OCI-LY7 (cell line): ENCODE measurements at regions not wholly inside any gene's neighbourhood (a gene's known extent, or its start where the extent isn't known, plus 50 kb on each side); places are given as distances from the start of the nearest gene placed in this dataset.

Experiments used
- CTCF ChIP-seq: fragments of 200-600 bp; sonication (generic); conservative IDR thresholded peaks from 2 replicates; pipeline ENCODE4 v1.5.1; 2014; ENCODE audit warnings: mild to moderate bottlenecking, antibody characterized with exemption, low read length, moderate library complexity, mixed read lengths
- EZH2phosphoT487 ChIP-seq: fragments of 200-600 bp; sonication (generic); IDR thresholded peaks from 2 replicates; pipeline ENCODE4 v1.6.1; 2018; ENCODE audit warnings: low read depth, borderline replicate concordance, mild to moderate bottlenecking, mixed run types, antibody characterized with exemption, low read length, moderate library complexity, mixed read lengths

- no peak for TF ChIP-seq CTCF
- no peak for TF ChIP-seq EZH2phosphoT487
Observed at GRCh38 chr20:12764851-12765250, 243.9 kb upstream of the SPTLC3 start.
